ENCODE measurements at regions not wholly inside any gene's neighbourhood (a gene's known extent, or its start where the extent isn't known, plus 50 kb on each side); places are given as distances from the start of the nearest gene placed in this dataset.
A peak's percentile ranks its signal among the peaks of the same experiment; 100 is the strongest.

DNA sequence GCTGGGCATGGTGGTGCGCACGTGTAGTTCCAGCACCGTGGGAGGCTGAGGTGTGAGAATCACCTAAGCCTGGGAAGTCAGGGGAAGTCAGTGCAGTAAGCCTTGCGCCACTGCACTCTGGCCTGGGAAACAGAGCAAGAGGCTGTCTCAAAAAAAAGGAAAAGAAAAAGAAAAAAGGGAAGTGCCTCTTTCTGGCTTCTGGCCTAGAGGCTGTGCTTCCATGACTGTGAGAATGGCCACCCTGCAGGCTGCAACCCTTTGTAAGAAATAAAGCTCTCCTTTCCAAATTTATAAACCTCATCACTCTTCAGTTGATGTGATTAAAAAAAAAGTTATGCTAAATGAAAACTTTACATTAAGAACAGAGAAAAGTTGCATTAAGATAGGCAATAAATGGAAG lies 774.3 kb downstream of the TUSC7 start:
- TF ChIP-seq, protein P1, sequence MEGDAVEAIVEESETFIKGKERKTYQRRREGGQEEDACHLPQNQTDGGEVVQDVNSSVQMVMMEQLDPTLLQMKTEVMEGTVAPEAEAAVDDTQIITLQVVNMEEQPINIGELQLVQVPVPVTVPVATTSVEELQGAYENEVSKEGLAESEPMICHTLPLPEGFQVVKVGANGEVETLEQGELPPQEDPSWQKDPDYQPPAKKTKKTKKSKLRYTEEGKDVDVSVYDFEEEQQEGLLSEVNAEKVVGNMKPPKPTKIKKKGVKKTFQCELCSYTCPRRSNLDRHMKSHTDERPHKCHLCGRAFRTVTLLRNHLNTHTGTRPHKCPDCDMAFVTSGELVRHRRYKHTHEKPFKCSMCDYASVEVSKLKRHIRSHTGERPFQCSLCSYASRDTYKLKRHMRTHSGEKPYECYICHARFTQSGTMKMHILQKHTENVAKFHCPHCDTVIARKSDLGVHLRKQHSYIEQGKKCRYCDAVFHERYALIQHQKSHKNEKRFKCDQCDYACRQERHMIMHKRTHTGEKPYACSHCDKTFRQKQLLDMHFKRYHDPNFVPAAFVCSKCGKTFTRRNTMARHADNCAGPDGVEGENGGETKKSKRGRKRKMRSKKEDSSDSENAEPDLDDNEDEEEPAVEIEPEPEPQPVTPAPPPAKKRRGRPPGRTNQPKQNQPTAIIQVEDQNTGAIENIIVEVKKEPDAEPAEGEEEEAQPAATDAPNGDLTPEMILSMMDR (IDR thresholded peaks at IDR 0.05; ENCODE audit: unreplicated experiment): no peak
- Mint-ChIP-seq H3K9me3 (ENCODE audit: unreplicated experiment) (no peaks in the 10 kb centered on the region), H3K4me3 (ENCODE audit: unreplicated experiment) (no peak overlapping the region), H3K27ac (ENCODE audit: unreplicated experiment) (no peak overlapping the region), H3K4me1 (ENCODE audit: unreplicated experiment) (peaks cover 23% of the 10 kb centered on the region), H3K27me3 (ENCODE audit: unreplicated experiment) (peaks cover 5% of the 10 kb centered on the region), H3K36me3 (ENCODE audit: low read depth, unreplicated experiment) (no peaks in the 10 kb centered on the region)
- DNase-seq (ENCODE audit: low spot score): no peak

DNA sequence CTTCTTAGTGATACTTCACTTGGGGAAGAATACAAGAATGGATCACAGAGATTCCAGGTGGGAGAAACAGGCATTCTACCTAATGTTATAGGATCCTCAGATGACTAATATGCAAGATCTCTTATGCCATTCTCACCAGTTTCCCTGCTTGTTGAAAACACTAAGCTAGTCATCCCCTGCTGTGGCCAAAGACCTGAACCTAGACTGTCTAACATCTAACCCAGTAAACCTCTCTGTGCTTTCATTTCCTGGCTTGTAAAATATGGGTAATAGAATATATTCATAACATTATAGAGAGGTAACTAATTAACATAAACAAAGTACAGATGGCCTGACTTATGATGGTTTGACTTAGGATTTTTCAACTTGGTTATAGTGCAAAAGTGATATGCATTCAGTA lies 776.3 kb downstream of the TUSC7 start:
- H3K4me3 Mint-ChIP-seq (ENCODE audit: unreplicated experiment): no peak overlapping the region
- DNase-seq (ENCODE audit: low spot score): no peak
- peaks cover 32% of the 10 kb centered on the region for H3K4me1 Mint-ChIP-seq (ENCODE audit: unreplicated experiment)
- H3K9me3 Mint-ChIP-seq (ENCODE audit: unreplicated experiment): no peaks in the 10 kb centered on the region
- H3K36me3 Mint-ChIP-seq (ENCODE audit: low read depth, unreplicated experiment): no peaks in the 10 kb centered on the region
- H3K27ac Mint-ChIP-seq (ENCODE audit: unreplicated experiment): no peak overlapping the region
- TF ChIP-seq, protein P1 (IDR thresholded peaks at IDR 0.05; ENCODE audit: unreplicated experiment): no peak
- H3K27me3 Mint-ChIP-seq (ENCODE audit: unreplicated experiment): peaks cover 5% of the 10 kb centered on the region

DNA sequence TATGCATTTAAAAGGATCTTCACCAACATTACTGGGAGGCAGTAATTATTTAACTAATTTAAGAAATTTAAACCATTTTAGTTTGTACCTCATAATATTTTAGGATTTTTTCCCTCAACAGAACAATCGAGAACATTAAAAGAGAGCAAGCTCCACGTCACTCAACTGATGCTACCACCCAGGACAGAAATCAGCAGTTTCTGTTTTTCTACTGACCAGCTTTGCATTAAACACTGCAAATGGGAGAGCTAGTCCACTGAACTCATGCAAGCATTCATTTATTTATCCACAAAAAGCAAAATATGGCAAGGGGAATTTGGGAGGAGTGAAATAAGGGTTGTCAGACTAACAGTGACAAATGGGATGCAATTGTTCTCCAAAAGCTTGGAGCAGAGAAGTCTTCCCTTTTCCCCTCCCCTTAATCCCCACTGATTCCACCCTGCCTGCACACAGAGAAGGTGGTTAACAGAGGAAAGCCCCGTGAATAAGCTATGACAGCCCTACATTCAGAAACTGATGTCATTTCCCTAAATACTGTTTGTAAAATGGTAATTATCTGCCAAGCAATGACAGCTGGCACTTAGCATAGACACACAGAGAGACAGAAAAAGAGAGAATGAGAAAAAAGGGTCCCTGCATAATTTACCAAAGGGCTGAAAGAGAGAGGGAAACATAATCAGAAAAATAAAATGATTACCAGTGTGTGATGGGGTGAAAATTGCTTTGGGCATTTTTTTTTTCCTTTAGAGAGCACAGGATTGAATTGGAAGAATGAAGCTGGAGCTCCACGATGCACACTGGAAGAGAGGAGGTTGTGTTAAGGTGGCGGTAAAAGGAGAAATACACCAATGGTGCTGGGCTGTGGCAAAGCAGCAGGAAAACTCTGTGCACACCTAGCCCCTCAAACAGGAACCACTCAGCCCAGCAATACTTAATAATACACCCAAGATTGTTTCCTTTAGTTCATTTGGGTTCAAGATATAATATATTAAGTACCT lies 777.4 kb downstream of the TUSC7 start:
- no peaks in the 10 kb centered on the region for H3K36me3 Mint-ChIP-seq (ENCODE audit: low read depth, unreplicated experiment)
- TF ChIP-seq, protein P1 (IDR thresholded peaks at IDR 0.05; ENCODE audit: unreplicated experiment): no peak
- peaks cover 5% of the 10 kb centered on the region for H3K27me3 Mint-ChIP-seq (ENCODE audit: unreplicated experiment)

DNA sequence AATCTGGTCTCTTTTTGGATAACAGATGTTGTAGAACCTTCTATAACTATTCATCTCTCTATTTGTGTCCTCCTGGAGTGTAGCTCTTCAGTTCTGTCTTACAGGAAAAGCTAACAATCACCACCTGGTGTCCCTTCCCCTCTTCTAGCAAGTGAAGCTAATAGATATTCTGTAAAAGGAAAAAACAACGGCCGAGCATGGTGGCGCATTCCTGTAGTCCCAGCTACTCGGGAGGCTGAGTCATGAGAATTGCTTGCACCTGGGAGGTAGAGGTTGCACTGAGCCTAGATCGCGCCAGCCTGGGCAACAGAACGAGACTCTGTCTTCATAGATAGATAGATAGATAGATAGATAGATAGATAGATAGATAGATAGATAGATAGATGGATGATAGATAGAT lies 779.4 kb downstream of the TUSC7 start:
- Mint-ChIP-seq H3K27ac (ENCODE audit: unreplicated experiment) (peak overlapping the region; percentile 54), H3K4me3 (ENCODE audit: unreplicated experiment) (no peak overlapping the region), H3K36me3 (ENCODE audit: low read depth, unreplicated experiment) (no peaks in the 10 kb centered on the region), H3K9me3 (ENCODE audit: unreplicated experiment) (no peaks in the 10 kb centered on the region), H3K27me3 (ENCODE audit: unreplicated experiment) (peaks cover 5% of the 10 kb centered on the region), H3K4me1 (ENCODE audit: unreplicated experiment) (peaks cover 34% of the 10 kb centered on the region)
- TF ChIP-seq, protein P1 (IDR thresholded peaks at IDR 0.05; ENCODE audit: unreplicated experiment): no peak
- peak; percentile 5 for DNase-seq (ENCODE audit: low spot score)

More for the DNA sequence above, 777.4 kb downstream of the TUSC7 start:
- Mint-ChIP-seq H3K4me3 (ENCODE audit: unreplicated experiment) (no peak overlapping the region), H3K27ac (ENCODE audit: unreplicated experiment) (no peak overlapping the region), H3K4me1 (ENCODE audit: unreplicated experiment) (peaks cover 32% of the 10 kb centered on the region), H3K9me3 (ENCODE audit: unreplicated experiment) (no peaks in the 10 kb centered on the region)
- no peak for DNase-seq (ENCODE audit: low spot score)

DNA sequence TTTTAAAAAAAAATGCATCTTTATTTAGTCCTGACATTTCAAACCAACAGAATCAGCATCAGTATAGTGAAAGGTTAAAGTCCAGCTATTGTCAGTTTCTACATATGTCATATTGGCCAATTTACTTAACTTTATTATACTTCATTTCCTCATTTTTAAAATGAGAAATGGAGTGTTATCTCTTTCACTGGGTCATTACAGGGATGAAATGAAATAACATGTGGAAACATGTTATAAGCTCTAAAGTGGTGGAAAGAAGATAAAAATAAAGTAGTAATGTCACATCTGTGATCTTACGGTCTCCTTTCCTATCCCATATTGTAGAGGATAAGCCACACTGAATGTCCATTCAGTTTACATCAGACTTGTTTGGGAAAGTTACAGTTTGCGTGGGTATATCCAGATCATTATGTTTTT lies 780.1 kb downstream of the TUSC7 start:
- H3K4me1 Mint-ChIP-seq (ENCODE audit: unreplicated experiment): peaks cover 34% of the 10 kb centered on the region
- H3K36me3 Mint-ChIP-seq (ENCODE audit: low read depth, unreplicated experiment): no peaks in the 10 kb centered on the region
- peaks cover 4% of the 10 kb centered on the region for H3K27me3 Mint-ChIP-seq (ENCODE audit: unreplicated experiment)
- H3K4me3 Mint-ChIP-seq (ENCODE audit: unreplicated experiment): no peak overlapping the region
- TF ChIP-seq, protein P1 (IDR thresholded peaks at IDR 0.05; ENCODE audit: unreplicated experiment): no peak
- no peak overlapping the region for H3K27ac Mint-ChIP-seq (ENCODE audit: unreplicated experiment)
- no peak for DNase-seq (ENCODE audit: low spot score)
- no peaks in the 10 kb centered on the region for H3K9me3 Mint-ChIP-seq (ENCODE audit: unreplicated experiment)
